Endothelial cell of umbilical vein (primary cell): ENCODE measurements at regions not wholly inside any gene's neighbourhood (a gene's known extent, or its start where the extent isn't known, plus 50 kb on each side); places are given as distances from the start of the nearest gene placed in this dataset.
"Not testable (repeated sequence)": the region's sequence is repeated elsewhere in the genome, so short reads cannot be mapped to it uniquely, and the experiment has no call there.

Experiments used
- EZH2 ChIP-seq: IDR thresholded peaks from 2 replicates; pipeline ENCODE4 v1.6.1; 2012; ENCODE audit warnings: borderline replicate concordance, low read depth, mild to moderate bottlenecking, moderate library complexity, low read length, inconsistent platforms; ENCODE audit not compliant: severe bottlenecking
- MYC ChIP-seq: IDR thresholded peaks from one replicate; pipeline ENCODE4 v1.6.1; 2011; ENCODE audit warnings: mild to moderate bottlenecking, low read depth, low read length
- POLR2A ChIP-seq: IDR thresholded peaks from 2 replicates; pipeline ENCODE4 v1.6.1; 2012; ENCODE audit warnings: low read depth, mild to moderate bottlenecking, control low read depth, low read length

DNA sequence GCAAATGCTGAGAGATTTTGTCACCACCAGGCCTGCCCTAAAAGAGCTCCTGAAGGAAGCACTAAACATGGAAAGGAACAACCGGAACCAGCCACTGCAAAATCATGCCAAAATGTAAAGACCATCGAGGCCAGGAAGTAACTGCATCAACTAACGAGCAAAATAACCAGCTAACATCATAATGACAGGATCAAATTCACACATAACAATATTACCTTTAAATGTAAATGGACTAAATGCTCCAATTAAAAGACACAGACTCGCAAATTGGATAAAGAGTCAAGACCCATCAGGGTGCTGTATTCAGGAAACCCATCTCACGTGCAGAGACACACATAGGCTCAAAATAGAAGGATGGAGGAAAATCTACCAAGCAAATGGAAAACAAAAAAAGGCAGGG, 387.2 kb upstream of the FAR2 start:
- not testable (repeated sequence) for TF ChIP-seq EZH2, MYC, POLR2A
